Fibroblast of the conjunctiva (primary cell): ENCODE measurements at regions not wholly inside any gene's neighbourhood (a gene's known extent, or its start where the extent isn't known, plus 50 kb on each side); places are given as distances from the start of the nearest gene placed in this dataset.
A peak's percentile ranks its signal among the peaks of the same experiment; 100 is the strongest.
"Not testable (repeated sequence)": the region's sequence is repeated elsewhere in the genome, so short reads cannot be mapped to it uniquely, and the experiment has no call there.

Source experiments
- DNase-seq: peaks from one replicate; pipeline ENCODE4 v3.0.0-alpha.2; 2010; ENCODE audit warnings: low read depth

DNA sequence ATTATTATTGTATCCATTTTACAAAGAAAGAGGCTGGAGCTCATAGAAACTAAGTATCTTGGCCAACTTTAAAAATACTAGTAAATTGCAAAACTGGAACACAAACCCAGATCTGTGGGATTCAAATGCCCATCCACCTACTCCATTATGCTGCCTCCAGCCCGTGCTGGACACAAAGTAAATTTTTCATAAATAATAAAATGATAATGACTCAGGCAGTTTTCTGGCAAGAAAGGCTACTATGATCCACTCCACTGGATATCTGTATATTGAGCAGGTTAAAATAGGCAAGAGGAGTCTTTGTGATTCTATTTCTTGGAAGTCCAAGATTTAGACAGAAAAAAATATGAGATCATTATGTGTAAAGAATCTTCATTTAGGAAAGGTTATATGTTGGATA lies 138.3 kb upstream of the DUSP10 start:
- no peak for DNase-seq

DNA sequence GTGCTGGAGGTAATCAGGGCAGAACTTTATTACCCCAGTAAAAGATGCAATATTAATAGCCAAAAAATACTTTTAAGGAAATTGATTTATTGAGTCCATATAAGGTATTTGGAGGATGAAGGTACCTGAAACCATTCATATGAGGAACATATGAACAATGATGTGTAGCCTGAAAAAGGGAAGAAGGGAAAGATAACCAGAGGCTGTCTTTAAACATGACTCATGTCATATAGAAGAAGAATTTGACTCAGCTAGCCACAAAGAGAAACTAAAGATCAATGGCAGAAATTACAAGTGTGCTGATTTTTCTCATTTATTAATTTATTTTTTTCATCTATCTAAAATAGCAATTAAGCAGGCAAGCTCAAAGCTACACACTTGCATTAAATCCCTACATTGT lies 136.2 kb upstream of the DUSP10 start:
- no peak for DNase-seq

DNA sequence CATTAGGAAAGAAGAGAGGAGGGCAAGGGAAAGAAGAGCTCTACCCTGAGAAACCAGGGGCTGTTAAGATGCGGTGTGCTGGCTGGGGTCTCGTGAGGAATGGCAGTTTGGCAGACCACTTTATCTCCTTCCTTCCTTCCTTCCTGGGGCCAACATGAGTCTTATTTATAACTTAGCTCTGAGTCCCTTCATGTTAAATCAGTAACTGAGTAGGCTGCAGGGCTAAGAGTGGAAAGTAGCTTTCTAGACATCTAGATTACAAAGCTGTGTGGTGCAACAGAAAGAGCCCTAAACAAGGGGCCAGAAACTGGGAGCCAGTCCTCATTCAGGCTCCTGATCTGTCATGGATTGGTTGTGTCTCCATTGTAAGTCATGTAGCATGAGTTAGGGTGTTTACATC lies 135.4 kb upstream of the DUSP10 start:
- no peak for DNase-seq

DNA sequence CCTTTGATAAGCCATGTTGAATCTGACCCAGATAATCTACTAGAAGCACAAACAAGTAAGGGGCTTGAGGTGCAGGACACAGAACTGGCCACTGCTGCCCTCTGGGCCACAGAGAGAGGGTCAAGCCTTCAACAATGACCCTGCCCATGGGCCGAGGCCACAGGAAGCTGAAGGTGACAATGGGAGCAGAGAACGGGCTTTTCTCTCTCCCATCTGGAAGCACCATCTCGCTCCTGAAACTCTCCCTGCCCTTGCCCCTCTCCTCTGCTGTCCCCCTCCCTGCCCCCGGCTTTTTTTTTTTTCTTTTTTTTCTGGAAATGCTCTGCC lies 133.1 kb upstream of the DUSP10 start:
- DNase-seq = no peak

DNA sequence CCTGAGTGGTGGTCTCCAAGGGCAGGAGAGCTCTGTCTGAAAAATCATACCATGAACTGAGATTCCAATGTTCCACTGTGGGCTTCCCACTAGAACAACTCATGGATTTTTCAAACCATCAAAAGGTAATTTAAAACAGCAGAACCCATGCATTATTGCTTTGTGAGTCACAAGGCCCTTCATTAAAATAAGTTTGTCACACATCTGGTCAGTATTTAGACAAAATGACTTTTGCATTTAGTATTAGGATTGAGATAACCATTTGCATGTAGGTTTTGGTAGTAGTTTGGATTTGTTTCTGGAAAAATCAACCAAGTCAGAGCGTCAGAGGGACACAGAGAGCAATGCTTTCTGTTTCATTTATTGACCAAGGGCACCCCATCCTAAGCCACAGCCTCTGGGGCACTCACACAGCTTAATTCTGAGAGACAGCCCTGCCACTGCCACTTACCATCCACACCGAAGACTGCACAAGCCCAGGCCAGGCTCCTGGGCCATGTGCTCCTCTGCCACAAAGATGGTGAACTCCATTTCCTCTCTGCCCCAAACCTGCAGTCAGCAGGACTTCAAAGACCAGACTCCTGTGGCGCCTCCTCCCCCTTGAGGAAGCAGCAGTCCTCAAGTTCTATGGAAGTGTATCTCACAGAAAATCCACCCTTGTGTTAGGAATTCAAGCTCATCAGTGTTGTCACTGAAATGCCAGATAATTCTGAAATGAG lies 132.6 kb upstream of the DUSP10 start:
- no peak for DNase-seq

DNA sequence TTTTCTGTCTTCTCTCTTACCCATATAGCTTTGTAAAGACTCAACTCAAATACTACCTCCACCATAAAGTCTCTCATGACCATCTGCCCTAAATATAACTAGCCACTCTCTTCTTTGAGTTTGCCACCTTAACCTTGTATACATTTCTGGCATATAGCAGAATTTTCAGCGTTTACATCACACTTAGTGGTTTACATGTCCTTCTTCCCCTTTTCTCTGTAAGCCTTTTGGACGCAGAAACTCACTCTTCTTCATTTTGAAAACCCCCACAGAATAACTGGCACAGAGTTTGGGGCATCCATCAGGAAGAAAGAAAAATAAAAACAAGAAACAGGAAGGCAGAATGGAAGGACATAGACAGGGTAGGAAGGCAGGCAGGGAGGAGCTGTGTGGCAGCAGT lies 131.8 kb upstream of the DUSP10 start:
- no peak for DNase-seq

DNA sequence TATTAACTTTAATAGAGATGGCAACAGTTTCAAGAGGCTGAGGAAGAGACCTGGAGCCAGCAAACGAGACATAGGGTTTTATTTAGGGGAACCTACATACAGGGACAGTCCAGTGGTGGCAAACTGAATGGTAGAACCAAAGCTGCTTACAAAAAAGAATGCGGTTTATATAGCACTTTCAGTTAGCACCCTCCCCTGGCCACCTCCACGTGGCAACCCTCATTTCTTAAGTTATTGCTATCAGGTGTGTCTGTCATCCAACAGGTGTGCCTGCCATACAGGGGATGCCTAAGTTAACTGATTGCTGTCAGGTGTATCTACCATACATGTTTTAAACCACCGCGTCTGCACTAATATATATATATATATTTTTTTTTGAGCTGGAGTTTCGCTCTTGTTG lies 129.2 kb upstream of the DUSP10 start:
- DNase-seq = no peak

DNA sequence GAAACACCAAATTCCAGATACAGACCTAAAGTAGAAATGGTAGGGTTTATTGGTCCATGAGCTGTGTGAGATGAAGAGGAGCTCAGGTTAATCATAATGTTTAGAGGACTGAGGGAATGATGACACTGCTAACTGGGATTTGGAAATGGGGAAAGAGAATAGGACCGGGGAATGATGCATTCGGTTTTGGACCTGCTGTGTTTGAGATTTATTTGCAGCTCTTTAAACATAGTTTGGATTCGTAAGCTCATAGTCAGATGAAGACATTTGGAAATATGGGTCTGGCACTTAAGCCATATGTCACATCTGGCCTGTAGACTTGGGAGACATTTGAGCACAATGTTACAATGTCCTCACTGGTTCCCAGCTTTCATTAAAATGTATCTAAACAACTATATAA lies 127.9 kb upstream of the DUSP10 start:
- no peak for DNase-seq

DNA sequence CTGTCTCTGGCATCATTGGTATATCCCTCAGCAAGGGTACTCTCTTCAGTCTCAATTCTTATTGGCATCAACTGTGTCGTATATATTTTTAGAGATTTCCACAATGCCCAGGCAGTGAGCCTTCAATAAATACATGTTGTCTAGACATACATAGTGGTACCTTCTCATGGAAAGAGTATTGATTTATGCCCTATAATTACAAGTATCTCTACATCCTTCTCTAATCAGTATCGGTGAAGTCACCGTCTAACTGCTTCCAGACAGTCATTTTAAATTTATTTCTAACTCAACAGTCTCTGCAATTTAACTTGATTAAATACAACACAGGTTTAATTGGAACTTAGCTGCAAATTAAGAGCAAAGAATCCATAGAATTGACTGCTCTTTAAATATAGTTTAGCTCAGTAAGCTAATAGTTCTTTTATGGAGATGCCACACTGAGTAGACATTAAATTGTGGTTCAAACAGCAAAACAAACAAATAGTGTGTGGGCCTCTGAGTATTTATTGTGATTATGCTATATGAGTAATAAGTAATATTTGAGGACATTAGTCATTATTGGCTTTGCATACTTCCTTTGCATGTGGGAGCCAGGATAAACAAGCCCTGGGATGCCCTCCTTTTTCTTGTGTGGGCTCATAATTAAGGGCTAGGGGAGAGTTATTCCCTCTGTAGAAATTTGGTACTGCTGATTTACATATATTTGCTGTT lies 126.9 kb upstream of the DUSP10 start:
- no peak for DNase-seq

DNA sequence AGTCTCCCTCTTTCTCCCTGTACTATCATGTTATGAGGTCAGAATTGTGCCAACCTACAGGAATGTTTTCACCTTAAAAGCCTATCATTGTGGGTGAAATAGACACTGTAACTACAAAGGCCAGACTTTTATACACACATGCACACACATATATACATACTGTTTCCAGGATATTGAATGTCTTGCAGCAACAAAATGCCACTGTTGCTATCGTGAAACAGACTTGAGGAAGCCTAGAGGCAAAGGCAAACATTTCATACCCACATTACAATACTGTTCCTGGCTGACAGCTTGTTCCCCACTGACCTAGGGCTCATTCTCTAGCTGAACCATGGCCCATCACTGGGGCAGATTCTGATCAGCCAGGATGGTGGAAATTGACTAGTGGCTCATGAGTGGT lies 125.1 kb upstream of the DUSP10 start:
- DNase-seq = no peak

DNA sequence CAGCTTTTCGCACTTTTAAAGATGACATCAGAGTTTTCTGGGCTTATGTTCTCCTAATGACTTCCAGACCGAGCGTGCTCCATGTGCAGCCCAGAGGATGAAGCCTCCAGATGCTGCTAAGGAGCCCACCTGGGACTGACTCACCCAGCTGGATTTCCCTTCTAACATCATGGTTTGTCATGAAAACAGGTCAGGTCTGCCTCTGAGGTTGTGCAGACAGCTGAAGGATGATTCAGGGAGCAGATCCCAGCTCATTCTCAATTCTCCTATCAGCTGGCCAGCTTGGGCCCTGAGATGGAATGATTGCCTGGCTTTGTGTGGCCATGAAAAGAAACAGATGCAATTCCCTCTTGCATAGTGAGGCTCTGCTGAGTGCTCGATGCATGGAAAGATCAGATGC lies 123.9 kb upstream of the DUSP10 start:
- peak; percentile 44 for DNase-seq

DNA sequence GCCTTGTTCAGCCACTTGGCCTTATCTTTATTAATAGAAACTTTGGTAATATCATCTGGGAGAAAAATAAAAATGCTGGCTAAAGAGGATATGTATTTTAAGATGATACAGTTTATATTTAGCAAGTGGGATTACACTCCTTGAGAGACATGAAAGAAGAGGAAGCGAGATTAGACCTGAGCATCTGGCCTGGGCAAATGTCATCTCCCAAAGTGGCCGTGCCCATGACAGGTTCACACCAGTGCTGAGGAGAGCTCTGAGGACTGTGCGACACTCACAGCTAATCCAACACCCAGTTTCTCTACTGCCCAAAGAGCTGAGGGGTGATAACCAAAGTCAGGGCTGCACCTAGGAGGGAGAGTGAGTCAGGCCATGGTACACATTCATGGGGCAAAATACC lies 121.7 kb upstream of the DUSP10 start:
- no peak for DNase-seq

DNA sequence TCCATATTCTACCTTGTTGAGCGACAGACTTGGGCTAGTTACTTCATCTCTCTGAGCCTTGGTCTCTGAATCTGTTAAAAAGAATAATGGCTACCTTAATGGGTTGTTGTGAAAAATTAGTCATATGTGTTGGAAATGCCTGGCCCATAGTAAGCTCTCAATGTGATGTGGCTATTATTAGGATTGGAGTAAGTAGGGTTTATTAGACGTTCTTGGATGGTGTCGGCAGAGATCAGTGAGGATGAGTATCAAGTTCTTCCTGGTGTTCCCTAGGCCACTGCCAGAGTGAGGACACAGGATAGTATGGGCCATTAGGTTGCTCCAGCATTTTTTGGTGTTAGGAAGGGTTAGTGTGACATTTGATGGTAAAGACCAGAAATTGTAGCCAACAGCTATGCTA lies 121.1 kb upstream of the DUSP10 start:
- DNase-seq = no peak

DNA sequence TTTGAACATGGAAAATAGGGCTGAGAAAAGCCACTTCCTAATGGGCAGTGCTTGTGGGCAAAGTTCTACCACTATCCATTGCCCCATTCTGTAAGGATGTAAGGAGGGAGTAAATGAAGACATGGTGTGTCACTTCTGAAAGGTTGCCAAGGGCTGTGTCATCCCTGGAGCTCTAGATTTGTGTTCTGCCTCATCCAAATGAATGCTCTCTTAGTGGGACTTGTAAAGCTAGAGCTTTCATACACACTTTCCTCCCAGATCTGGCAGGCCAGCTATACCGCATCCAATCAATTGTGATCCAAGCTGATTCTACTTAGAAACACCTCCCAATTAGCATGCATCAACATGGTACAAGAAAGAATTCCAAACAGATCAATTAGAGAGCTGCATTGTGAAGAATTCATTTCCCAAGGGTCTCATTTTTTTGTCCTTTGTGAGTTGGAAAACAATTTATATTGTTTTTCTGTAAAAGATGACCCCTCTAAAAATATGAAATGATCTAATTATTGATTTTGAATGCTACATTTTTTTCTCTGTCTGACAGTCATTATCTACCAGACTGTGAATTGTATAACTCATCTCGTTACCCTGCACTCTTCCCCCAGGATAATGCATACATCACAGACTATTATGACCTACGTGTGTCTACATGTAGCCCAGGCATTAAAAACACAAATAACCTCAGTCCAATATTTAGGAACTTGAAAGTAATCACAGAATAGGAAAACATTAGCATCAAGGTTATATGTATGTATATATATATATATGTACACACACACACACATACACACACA lies 117.1 kb upstream of the DUSP10 start:
- DNase-seq = peak; percentile 60

DNA sequence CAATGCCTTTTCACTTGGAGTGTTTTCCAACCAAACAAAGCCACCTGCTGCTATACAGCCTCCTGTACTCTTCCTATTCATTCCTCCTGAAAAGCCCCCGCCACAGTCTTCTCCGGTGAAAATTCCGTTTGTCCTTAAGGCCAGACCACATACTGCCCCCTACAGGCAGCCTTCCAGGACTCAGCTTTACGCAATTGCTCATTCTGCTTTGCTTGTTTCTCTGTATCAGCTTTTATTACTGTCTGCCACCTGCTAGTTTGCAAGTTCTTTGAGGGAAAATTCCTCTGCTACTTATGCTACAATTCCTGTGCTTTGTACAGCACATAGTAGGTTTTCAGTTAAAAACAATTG lies 115.2 kb upstream of the DUSP10 start:
- not testable (repeated sequence) for DNase-seq

DNA sequence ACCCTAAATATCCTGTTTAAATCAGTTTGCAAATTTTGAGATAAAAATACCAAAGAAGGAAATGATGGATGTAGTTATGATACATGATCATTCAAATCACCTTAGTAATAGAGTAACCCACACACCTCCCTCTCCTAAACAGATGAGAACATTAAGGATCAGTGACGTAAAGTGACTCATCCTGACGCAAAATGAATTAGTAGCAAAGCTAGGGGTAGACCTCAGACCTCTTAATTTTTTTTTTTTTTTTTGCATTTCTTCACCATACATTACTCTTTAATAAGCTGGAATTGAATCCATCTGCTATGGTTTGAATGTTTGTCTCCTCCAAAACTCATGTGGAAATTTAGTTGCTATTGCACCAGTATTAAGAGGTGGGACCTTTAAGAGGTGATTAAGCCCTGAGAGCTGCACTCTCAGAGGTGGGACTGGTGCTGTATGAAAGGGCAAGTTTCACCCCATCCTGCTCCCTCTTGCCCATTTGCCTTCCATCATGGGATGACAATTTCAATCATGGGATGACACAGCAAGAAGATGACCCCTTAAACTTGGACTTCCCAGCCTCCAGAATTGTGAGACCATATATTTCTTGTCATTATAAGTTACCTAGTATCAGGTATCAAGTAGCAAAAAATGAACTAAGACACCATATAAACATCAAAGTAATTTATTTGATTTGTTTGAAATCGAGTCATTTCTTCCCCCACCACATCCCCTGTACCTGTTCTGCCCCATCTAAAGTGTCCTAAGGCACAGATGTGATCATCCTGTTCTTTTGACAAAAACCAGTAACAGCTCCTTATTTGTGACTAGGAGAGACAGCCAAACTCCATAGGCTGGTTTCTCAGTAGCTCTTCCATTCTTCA lies 114.6 kb upstream of the DUSP10 start:
- peak; percentile 51 for DNase-seq

DNA sequence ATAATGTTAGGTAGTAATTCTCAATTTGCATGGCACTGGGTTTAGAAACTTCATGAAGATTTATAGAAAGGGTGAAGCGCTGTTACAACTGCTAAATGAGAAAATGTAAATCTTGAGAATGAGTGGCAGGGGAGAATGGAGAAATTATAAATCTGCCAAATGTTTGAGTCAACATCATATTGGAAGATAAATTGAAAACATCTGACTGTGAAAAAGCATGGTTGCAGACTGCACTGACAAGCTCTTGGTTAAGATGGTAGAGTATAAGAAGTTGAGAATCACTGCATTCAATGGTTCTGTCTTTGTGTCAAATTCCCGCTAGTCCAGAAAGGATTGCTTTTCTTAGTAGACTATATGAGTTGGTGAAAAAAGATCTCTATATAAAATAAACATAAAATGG lies 113.3 kb upstream of the DUSP10 start:
- peak; percentile 49 for DNase-seq

DNA sequence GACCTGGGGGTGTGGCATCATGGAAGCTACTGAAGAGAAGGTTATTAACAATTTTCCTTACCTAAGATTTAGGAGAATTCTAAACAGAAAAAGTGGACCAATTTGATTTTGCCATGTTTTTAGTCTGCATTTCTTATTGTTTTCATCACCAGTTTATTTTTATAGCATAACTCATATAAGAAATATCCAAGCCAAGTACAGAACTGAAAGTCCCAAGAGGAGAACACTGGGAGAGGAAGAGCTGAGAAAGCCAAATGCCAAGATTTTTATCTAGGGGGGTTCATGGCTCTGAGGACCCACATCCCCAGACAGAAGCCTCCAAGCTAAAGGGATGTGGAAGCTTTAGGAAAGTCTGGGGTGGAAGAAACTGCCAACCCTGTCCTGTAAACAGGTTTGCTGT lies 109.4 kb upstream of the DUSP10 start:
- no peak for DNase-seq

DNA sequence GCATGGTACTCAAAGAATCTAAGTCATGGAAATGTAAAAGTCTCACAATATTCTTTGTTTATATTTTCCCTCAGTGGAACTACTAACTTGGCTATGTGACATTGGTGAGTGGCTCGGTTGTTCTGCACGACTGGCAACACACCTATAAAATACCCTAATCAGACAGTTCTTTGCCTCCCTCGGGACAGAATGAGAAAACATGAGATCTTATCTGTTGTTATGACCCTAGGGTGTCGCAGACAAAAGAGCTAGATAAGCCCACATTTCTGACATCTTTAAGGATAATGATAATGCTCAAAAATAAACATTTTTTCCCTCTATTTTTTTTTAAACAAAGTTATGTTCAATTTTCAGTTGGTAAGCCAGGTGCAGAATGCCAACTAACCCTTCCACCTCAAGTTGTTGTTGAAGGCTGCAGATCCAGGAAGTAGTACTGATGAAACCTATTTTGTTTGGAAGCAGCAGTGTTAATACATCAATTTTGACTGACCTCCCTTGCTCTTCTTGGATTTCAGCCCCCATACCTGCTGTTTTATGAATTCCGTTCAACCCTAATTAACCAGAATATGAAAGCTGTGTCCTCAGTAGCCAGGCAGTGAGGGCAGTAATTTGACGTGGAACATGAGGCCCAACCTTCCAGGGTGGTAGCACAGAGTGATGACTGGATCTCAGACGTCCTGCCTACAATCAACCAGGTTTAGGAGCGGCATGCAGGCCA lies 108.7 kb upstream of the DUSP10 start:
- DNase-seq = no peak

DNA sequence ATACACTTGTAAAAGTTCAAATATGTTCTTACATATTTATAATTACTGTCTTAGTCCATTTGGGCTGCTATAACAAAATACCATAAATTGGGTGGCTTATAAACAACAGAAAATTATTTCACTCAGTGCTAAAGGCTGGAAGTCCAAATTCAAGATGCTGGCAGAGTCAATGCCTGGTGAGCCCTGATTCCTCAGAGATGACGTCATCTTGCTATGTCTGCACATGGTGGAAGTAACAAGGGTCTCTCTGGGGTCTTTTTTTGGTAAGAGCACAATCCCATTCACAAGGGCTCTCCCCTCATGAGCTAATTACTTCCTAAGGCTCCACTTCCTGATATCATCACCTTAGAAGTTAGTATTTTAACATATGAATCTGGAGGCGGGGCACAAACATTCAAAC lies 108.0 kb upstream of the DUSP10 start:
- no peak for DNase-seq

DNA sequence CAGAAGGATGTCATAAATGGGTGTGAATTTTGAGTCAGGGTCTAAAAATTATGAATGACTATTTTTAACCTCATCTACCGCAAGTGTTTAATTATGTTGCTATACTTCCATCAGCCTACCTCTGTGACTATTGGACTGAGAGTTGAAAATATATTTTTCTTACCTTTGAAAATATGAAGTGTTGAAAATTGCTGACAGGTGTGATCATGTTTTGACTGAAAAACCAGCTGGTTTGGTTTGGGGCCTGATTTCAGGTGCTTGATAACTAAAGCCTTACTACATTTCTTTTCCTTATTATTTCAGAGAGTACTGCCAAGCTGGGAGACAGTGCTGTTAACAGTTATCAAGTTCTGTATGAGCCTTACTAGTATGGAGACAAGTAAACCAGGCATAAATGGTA lies 107.2 kb upstream of the DUSP10 start:
- no peak for DNase-seq

DNA sequence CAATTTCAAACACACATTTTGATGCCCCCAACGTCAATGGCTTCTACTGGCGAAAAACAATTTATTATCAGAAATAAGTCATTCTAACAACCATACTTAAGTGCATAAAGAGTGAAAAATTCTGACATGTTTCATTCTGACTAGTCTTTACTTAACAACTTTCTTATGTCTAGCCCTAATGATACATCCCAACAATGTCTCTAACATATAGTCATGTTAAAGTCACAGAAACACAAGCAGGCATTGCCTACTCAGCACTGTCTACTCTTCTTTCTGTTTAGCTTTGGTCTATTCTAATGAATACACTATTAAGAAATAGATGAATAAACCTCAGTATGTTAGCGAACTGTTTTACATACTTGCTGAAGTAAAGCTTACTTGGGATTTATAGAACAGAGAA lies 105.8 kb upstream of the DUSP10 start:
- no peak for DNase-seq
